K562 (cell line): ENCODE measurements at regions not wholly inside any gene's neighbourhood (a gene's known extent, or its start where the extent isn't known, plus 50 kb on each side); places are given as distances from the start of the nearest gene placed in this dataset.

Experiments used
- ATAC-seq: fragments of 200-7000 bp; cut with Tn5 transposase; 3 replicates; pipeline ENCODE4 v1.9.1; 2020; ENCODE audit warnings: moderate library complexity
- BruUV-seq: library from RNA; stranded (reverse); fragments of 400-500 nt; replicated peaks from 2 replicates; lab custom pipeline; 2021; lab: Mats Ljungman, UMichigan
- CTCF ChIA-PET: fragments of 300-600 bp; formaldehyde crosslinking; extraction: SDS; loops from one replicate; lab custom pipeline; 2021; ENCODE audit warnings: low intra/inter-chr PET ratio; lab: Yijun Ruan, JAX
- POLR2A ChIA-PET: fragments of 300-600, 350-650 bp; sonication (Branson Sonifier 250); formaldehyde crosslinking; extraction: SDS; loops from one replicate; lab custom pipeline; 2021; ENCODE audit warnings: antibody characterized with exemption, inconsistent platforms; lab: Yijun Ruan, JAX
- DNase-seq, 4 experiments: peaks; one replicate each; pipeline versions ENCODE4 v3.0.0 to v3.0.0-alpha.2; 2011 to 2018; ENCODE audit warnings: low spot score in 3 of 4, mixed read lengths in 3 of 4; ENCODE audit errors: extremely low read depth in 1 of 4
- FAIRE-seq: peaks from 2 replicates; lab custom pipeline; 2011; peaks lifted over from hg19 to GRCh38; lab: Jason Lieb, UNC
- H2AFZ ChIP-seq: 2 replicates; pipeline ENCODE4 v1.6.0; 2011; ENCODE audit warnings: low read depth, low read length, control low read depth, inconsistent platforms
- H3K27ac ChIP-seq: fragments of 200-600 bp; 3 replicates; pipeline ENCODE4 v1.8.0; 2011; ENCODE audit warnings: low read depth, mild to moderate bottlenecking, control low read depth, inconsistent platforms, low read length, moderate library complexity, mixed read lengths; ENCODE audit errors: extremely low read depth
- H3K27me3 ChIP-seq, 2 experiments: fragments of 300-600 bp in 1 of 2; 2 replicates in 1 of 2; 3 replicates in 1 of 2; pipeline versions ENCODE4 v1.6.0 to v1.8.0; 2011; ENCODE audit warnings: inconsistent platforms in 2 of 2, low read length in 2 of 2, mild to moderate bottlenecking in 1 of 2, mixed read lengths in 1 of 2, moderate library complexity in 1 of 2; ENCODE audit not compliant: control insufficient read depth in 2 of 2, insufficient read depth in 2 of 2
- H3K36me3 ChIP-seq: fragments of 300-600 bp; 3 replicates; pipeline ENCODE4 v1.8.0; 2011; ENCODE audit warnings: mild to moderate bottlenecking, low read length, inconsistent platforms; ENCODE audit not compliant: control insufficient read depth, insufficient read depth
- H3K4me1 ChIP-seq, 2 experiments: fragments of 200-600 bp in 1 of 2; replicated peaks in 1 of 2; 2 replicates in 1 of 2; 3 replicates in 1 of 2; pipeline versions ENCODE4 v1.5.1 to v1.8.0; 2011; ENCODE audit warnings: inconsistent platforms in 2 of 2, low read length in 2 of 2, mild to moderate bottlenecking in 1 of 2, mixed read lengths in 1 of 2, moderate library complexity in 1 of 2; ENCODE audit not compliant: control insufficient read depth in 2 of 2, insufficient read depth in 2 of 2
- H3K4me2 ChIP-seq: 2 replicates; pipeline ENCODE4 v1.6.1; 2011; ENCODE audit warnings: low read length, control low read depth, inconsistent platforms, mixed read lengths; ENCODE audit not compliant: insufficient read depth
- H3K4me3 ChIP-seq: fragments of 200-600 bp; sonication (generic), shearing (Covaris generic); 2 replicates; pipeline ENCODE4 v1.5.1; 2016; ENCODE audit warnings: control low read depth, inconsistent platforms
- H3K79me2 ChIP-seq: fragments of 200-600 bp; 3 replicates; pipeline ENCODE4 v1.8.0; 2011; ENCODE audit warnings: low read length, inconsistent platforms; ENCODE audit not compliant: control insufficient read depth, insufficient read depth
- H3K9ac ChIP-seq, 2 experiments: 2 replicates each; pipeline versions ENCODE4 v1.6.0 to v1.6.1; 2011; ENCODE audit warnings: low read depth in 2 of 2, low read length in 2 of 2, control low read depth in 1 of 2, inconsistent platforms in 1 of 2, mild to moderate bottlenecking in 1 of 2, mixed read lengths in 1 of 2; ENCODE audit not compliant: insufficient read depth in 1 of 2
- H3K9me1 ChIP-seq: one replicate; pipeline ENCODE4 v1.6.0; 2011; ENCODE audit warnings: inconsistent platforms, mild to moderate bottlenecking, low read length, moderate library complexity; ENCODE audit not compliant: control insufficient read depth, insufficient read depth
- H3K9me3 ChIP-seq: replicated peaks from 2 replicates; pipeline ENCODE4 v1.5.1; 2011; ENCODE audit warnings: low read depth, low read length, inconsistent platforms; ENCODE audit not compliant: control insufficient read depth, insufficient read depth
- H4K20me1 ChIP-seq: replicated peaks from 2 replicates; pipeline ENCODE4 v1.6.1; 2011; ENCODE audit warnings: low read length, inconsistent platforms, mixed read lengths; ENCODE audit not compliant: control insufficient read depth, insufficient read depth
- ASH1L ChIP-seq: fragments of 450-650 bp; IDR thresholded peaks from 2 replicates; pipeline ENCODE4 v1.6.1; 2018; ENCODE audit warnings: borderline replicate concordance, mild to moderate bottlenecking, low read depth; ENCODE audit not compliant: partially characterized antibody
- EHMT2 ChIP-seq: fragments of 450-650 bp; IDR thresholded peaks from 2 replicates; pipeline ENCODE4 v1.6.1; 2018; ENCODE audit warnings: antibody characterized with exemption
- ETV1 ChIP-seq: fragments of 450-650 bp; conservative IDR thresholded peaks from 2 replicates; pipeline ENCODE4 v1.6.1; 2016; ENCODE audit warnings: missing genetic modification characterization, control low read depth, low read depth, missing compliant biosample characterization
- EWSR1 ChIP-seq: fragments of 450-650 bp; IDR thresholded peaks from 2 replicates; pipeline ENCODE4 v1.6.1; 2018; ENCODE audit warnings: borderline replicate concordance, mild to moderate bottlenecking, low read depth, moderate library complexity; ENCODE audit not compliant: partially characterized antibody
- GABPB1 ChIP-seq: sonication (generic); formaldehyde crosslinking; IDR thresholded peaks from 2 replicates; pipeline ENCODE4 v1.8.0; 2022; ENCODE audit warnings: mild to moderate bottlenecking, missing genetic modification reagents
- HDAC3 ChIP-seq: fragments of 450-650 bp; IDR thresholded peaks from 2 replicates; pipeline ENCODE4 v1.6.1; 2018; ENCODE audit warnings: borderline replicate concordance, mild to moderate bottlenecking, moderate library complexity; ENCODE audit not compliant: partially characterized antibody
- HDGF ChIP-seq: fragments of 450-650 bp; IDR thresholded peaks from 2 replicates; pipeline ENCODE4 v1.6.1; 2016
- HNRNPH1 ChIP-seq: fragments of 200-400 bp; formaldehyde crosslinking; optimal IDR thresholded peaks from 2 replicates; pipeline ENCODE3; 2017; ENCODE audit warnings: low read depth, mild to moderate bottlenecking, low read length, moderate library complexity
- PCBP1 ChIP-seq: fragments of 200-400 bp; formaldehyde crosslinking; IDR thresholded peaks from 2 replicates; pipeline ENCODE4 v1.6.1; 2018; ENCODE audit warnings: mild to moderate bottlenecking, low read depth, low read length; ENCODE audit not compliant: poor library complexity, severe bottlenecking
- PPARD ChIP-seq: fragments of 250-450 bp; sonication (Bioruptor Pico); IDR thresholded peaks from 2 replicates; pipeline ENCODE4 v1.8.0; 2022; ENCODE audit warnings: inconsistent platforms, mild to moderate bottlenecking, moderate library complexity
- SMAD4 ChIP-seq: fragments of 250-450 bp; sonication (Bioruptor Pico); conservative IDR thresholded peaks from 2 replicates; pipeline ENCODE4 v1.8.0; 2021; ENCODE audit warnings: inconsistent platforms, mild to moderate bottlenecking, moderate library complexity
- SRSF7 ChIP-seq: fragments of 200-400 bp; formaldehyde crosslinking; optimal IDR thresholded peaks from 2 replicates; pipeline ENCODE3; 2017; ENCODE audit warnings: mild to moderate bottlenecking, low read depth, low read length
- TEAD4 ChIP-seq, 2 experiments: sonication (generic) in 1 of 2; formaldehyde crosslinking in 1 of 2; IDR thresholded peaks; 2 replicates each; pipeline versions ENCODE4 v1.6.1 to v1.8.0; 2012 to 2022; ENCODE audit warnings: borderline replicate concordance in 1 of 2, inconsistent platforms in 1 of 2, low read length in 1 of 2, mild to moderate bottlenecking in 1 of 2, missing genetic modification reagents in 1 of 2
- TFAM ChIP-seq: fragments of 250-450 bp; sonication (Bioruptor Pico); conservative IDR thresholded peaks from 2 replicates; pipeline ENCODE4 v1.5.0; 2021; ENCODE audit warnings: mild to moderate bottlenecking, moderate library complexity
- XRCC3 ChIP-seq: fragments of 450-650 bp; IDR thresholded peaks from 2 replicates; pipeline ENCODE4 v1.6.1; 2017; ENCODE audit warnings: mild to moderate bottlenecking, moderate library complexity
- WGBS: fragments of 100-300 bp; shearing (Covaris generic); methylation state at CpG from one replicate; pipeline ENCODE4 v1.1.6; 2016; ENCODE audit warnings: low coverage, mixed read lengths; ENCODE audit not compliant: insufficient coverage; ENCODE audit errors: missing lambda C conversion rate; 5-methylcytosine and 5-hydroxymethylcytosine counted together
- in situ Hi-C: fragments of 300-500 bp; cut with MboI; formaldehyde crosslinking; loops from 4 replicates; pipeline ENCODE4 v1.15.0; 2018; ENCODE audit warnings: inconsistent platforms, mixed read lengths
- intact Hi-C: fragments of 100-400 bp; cut with micrococcal nuclease; formaldehyde crosslinking; loops from 2 replicates; pipeline ENCODE4 v1.14.2; 2022
- TF ChIP-seq, protein P1 (sequence below): fragments of 450-650 bp; IDR thresholded peaks from 2 replicates; pipeline ENCODE4 v1.6.1; 2016; ENCODE audit warnings: low read depth, mild to moderate bottlenecking, moderate library complexity
- TF ChIP-seq, protein P2 (sequence below): fragments of 250-450 bp; sonication (Bioruptor Pico); IDR thresholded peaks from 2 replicates; pipeline ENCODE4 v1.8.0; 2021; ENCODE audit warnings: moderate library complexity, mild to moderate bottlenecking, inconsistent platforms
- TF ChIP-seq, protein P3 (sequence below): fragments of 250-450 bp; sonication (Bioruptor Pico); IDR thresholded peaks from 2 replicates; pipeline ENCODE4 v1.4.0; 2020; ENCODE audit warnings: mild to moderate bottlenecking, moderate library complexity

DNA sequence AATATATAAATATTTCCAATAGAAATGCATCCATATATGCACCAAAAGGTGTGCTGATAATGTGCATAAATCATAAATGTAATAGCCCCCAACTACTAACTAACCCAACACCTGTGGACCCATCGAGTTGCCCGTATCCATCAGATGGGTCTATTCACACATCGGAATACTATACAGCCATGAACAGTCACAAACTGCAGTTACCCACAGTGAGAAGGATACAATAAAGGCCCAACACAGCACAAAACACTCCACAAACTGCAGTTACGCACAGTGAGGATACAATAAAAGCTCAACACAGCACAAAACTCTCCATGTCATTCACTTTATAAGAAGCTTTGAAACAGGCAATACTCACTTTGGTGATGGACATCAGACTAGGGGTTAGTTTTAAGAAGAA lies 145.3 kb upstream of the OTOS start (continued):
- TF ChIP-seq GABPB1 (CRISPR knock-in tag) (no peak), XRCC3 (no peak), ASH1L (no peak), TFAM (CRISPR knock-in tag) (no peak), EWSR1 (no peak)
- TF ChIP-seq, protein P1, sequence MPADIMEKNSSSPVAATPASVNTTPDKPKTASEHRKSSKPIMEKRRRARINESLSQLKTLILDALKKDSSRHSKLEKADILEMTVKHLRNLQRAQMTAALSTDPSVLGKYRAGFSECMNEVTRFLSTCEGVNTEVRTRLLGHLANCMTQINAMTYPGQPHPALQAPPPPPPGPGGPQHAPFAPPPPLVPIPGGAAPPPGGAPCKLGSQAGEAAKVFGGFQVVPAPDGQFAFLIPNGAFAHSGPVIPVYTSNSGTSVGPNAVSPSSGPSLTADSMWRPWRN: no peak

DNA sequence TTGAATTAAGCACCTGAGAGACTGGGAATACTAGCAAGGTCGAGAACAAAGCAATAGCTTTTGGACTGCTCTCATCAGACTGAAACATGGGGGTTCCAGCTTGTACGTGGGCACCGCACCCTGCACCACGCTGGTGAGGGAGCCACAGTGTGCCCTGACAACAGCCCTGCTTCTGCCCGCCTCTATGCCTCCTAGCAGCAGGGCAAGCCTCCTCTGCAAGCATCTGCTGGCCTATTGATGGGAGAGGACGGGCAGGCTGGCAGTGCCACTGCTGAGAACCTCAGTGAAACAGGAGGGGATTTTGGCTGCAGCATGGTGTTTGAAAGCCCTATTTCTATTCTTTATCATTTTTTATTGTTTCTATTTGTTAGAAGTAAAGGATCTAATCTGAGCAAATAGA lies 146.1 kb upstream of the OTOS start:
- ATAC-seq (no peak), DNase-seq (no peak), FAIRE-seq (no peak)
- Histone ChIP-seq H2AFZ (no peak overlapping the region), H3K4me3 (no peak overlapping the region), H3K27me3 (peaks cover 2 to 33% of the 10 kb centered on the region in 2 experiments; a peak in 4 of 5 replicates), H3K9ac (no peak overlapping the region), H3K36me3 (no peaks in the 10 kb centered on the region), H3K9me1 (no peaks in the 10 kb centered on the region), H3K4me2 (no peak overlapping the region), H3K79me2 (no peaks in the 10 kb centered on the region), H3K4me1 (no peaks in the 10 kb centered on the region), H3K27ac (no peak overlapping the region), H3K9me3 (no peaks in the 10 kb centered on the region), H4K20me1 (0 out of 2 replicates have a peak, but pooled peaks cover 3% of the 10 kb centered on the region)
- POLR2A ChIA-PET: no interaction called here
- WGBS: 0% methylated on average over 5 of the region's 6 CpGs
- no TSS peak for BruUV-seq
- intact Hi-C loops (no loop called here), in situ Hi-C loops (no loop called here)
- CTCF ChIA-PET: no interaction called here
- TF ChIP-seq SMAD4 (CRISPR knock-in tag): no peak
- no peak for TF ChIP-seq SRSF7
- no peak for TF ChIP-seq PPARD (CRISPR knock-in tag)
- TF ChIP-seq ETV1 (tag): no peak
- TF ChIP-seq, protein P2, sequence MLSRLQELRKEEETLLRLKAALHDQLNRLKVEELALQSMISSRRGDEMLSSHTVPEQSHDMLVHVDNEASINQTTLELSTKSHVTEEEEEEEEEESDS (CRISPR knock-in tag): no peak
- no peak for TF ChIP-seq PCBP1
- TF ChIP-seq HDAC3: no peak
- TF ChIP-seq, protein P3, sequence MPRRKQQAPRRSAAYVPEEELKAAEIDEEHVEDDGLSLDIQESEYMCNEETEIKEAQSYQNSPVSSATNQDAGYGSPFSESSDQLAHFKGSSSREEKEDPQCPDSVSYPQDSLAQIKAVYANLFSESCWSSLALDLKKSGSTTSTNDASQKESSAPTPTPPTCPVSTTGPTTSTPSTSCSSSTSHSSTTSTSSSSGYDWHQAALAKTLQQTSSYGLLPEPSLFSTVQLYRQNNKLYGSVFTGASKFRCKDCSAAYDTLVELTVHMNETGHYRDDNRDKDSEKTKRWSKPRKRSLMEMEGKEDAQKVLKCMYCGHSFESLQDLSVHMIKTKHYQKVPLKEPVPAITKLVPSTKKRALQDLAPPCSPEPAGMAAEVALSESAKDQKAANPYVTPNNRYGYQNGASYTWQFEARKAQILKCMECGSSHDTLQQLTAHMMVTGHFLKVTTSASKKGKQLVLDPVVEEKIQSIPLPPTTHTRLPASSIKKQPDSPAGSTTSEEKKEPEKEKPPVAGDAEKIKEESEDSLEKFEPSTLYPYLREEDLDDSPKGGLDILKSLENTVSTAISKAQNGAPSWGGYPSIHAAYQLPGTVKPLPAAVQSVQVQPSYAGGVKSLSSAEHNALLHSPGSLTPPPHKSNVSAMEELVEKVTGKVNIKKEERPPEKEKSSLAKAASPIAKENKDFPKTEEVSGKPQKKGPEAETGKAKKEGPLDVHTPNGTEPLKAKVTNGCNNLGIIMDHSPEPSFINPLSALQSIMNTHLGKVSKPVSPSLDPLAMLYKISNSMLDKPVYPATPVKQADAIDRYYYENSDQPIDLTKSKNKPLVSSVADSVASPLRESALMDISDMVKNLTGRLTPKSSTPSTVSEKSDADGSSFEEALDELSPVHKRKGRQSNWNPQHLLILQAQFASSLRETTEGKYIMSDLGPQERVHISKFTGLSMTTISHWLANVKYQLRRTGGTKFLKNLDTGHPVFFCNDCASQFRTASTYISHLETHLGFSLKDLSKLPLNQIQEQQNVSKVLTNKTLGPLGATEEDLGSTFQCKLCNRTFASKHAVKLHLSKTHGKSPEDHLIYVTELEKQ (CRISPR knock-in tag): no peak
- no peak for TF ChIP-seq HDGF
- no peak for TF ChIP-seq HNRNPH1
- no peak for TF ChIP-seq TEAD4 (IDR thresholded peaks at IDR 0.05; ENCODE audit: low read length)
- no peak for TF ChIP-seq TEAD4 (CRISPR knock-in tag; IDR thresholded peaks at IDR 0.05; ENCODE audit: borderline replicate concordance)
- no peak for TF ChIP-seq EHMT2
